ENCODE measurements at regions not wholly inside any gene's neighbourhood (a gene's known extent, or its start where the extent isn't known, plus 50 kb on each side); places are given as distances from the start of the nearest gene placed in this dataset.
A peak's percentile ranks its signal among the peaks of the same experiment; 100 is the strongest.
"Not testable (repeated sequence)": the region's sequence is repeated elsewhere in the genome, so short reads cannot be mapped to it uniquely, and the experiment has no call there.

DNA sequence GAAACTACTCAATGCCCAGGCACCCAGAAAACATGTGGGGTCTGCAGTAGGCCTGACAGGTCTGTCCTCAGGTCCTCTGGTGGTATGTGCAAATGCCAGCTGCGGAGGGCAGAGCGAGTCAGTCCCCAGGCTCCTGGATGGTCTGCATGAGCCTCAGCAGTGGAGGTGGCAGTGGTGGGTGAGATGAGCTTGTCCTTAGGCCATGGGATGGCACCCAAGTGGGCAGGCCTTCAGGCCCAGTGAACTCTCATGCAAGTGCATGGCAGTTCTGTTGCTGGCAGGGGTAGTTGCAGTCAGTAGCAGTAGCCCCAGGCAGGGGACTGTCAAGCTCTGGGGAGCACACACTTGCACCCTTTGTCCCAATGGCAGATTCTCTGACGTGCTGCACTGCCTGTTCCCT, 106.3 kb upstream of the ANXA10 start:
- DNase-seq (ENCODE audit: low read depth, low spot score), result no peak
- no peak overlapping the region for H3K27ac ChIP-seq (ENCODE audit: low read depth, low read length)
- ChIA-PET POLR2A (no interaction called here), CTCF (no interaction called here)
- no peaks in the 10 kb centered on the region for H3K9me3 ChIP-seq (ENCODE audit: control insufficient read depth, insufficient read depth, low read length)
- H3K27me3 ChIP-seq (ENCODE audit: control insufficient read depth, insufficient read depth, low read length), result no peaks in the 10 kb centered on the region
- no peak overlapping the region for H3K4me3 ChIP-seq (ENCODE audit: low read depth, low read length)
- TF ChIP-seq, protein P1, sequence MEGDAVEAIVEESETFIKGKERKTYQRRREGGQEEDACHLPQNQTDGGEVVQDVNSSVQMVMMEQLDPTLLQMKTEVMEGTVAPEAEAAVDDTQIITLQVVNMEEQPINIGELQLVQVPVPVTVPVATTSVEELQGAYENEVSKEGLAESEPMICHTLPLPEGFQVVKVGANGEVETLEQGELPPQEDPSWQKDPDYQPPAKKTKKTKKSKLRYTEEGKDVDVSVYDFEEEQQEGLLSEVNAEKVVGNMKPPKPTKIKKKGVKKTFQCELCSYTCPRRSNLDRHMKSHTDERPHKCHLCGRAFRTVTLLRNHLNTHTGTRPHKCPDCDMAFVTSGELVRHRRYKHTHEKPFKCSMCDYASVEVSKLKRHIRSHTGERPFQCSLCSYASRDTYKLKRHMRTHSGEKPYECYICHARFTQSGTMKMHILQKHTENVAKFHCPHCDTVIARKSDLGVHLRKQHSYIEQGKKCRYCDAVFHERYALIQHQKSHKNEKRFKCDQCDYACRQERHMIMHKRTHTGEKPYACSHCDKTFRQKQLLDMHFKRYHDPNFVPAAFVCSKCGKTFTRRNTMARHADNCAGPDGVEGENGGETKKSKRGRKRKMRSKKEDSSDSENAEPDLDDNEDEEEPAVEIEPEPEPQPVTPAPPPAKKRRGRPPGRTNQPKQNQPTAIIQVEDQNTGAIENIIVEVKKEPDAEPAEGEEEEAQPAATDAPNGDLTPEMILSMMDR (IDR thresholded peaks at IDR 0.05; ENCODE audit: low read depth, low read length), result no peak

DNA sequence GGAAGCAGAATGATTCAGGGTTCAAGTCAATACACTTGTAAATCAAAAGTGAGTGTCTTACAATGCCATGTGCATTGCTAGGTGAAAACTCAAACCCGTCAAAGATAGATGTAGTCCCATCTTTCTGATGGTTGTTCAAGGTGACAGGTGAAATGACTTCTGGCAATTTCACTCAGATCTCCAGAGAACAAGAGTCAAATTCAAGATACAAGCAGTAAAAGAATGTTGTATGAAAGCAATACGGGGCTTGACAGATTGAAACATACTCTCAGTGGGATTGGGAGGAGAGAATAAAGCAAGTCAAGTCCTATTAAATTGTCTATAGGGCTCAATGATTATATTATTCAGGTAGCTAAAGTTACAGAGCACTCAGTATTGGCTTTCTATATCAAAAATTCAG, 105.1 kb upstream of the ANXA10 start:
- CTCF ChIA-PET, result interaction anchor here (0.8 kb wide), 1 partner anchor 167 kb away, joined by 3 read pairs; no protein-coding TSS in a partner anchor
- TF ChIP-seq, protein P1 (IDR thresholded peaks at IDR 0.05; ENCODE audit: low read depth, low read length), result no peak
- POLR2A ChIA-PET, result no interaction called here
- H3K27me3 ChIP-seq (ENCODE audit: control insufficient read depth, insufficient read depth, low read length), result no peaks in the 10 kb centered on the region
- no peak overlapping the region for H3K4me3 ChIP-seq (ENCODE audit: low read depth, low read length)
- H3K9me3 ChIP-seq (ENCODE audit: control insufficient read depth, insufficient read depth, low read length), result no peaks in the 10 kb centered on the region
- H3K27ac ChIP-seq (ENCODE audit: low read depth, low read length), result no peak overlapping the region
- DNase-seq (ENCODE audit: low read depth, low spot score), result no peak

DNA sequence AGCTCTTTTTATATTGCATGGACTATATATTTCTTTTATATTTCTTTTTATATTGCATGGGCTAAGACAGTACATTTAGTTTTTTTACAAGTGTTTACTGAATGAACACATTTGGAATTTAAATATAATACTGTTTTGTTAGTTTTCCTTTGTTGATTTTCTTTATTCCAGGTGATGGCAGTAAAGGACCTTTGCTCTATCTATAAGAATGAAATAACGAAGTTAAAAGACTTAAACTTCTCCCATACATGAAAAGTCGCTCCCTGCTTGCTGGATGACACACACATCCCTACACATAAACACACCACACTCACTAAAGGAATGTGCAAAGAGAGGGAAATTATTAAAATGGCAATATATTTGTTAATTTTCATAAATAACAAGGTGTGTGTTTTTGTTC, 102.5 kb upstream of the ANXA10 start:
- TF ChIP-seq, protein P1 (IDR thresholded peaks at IDR 0.05; ENCODE audit: low read depth, low read length), result no peak
- no peak for DNase-seq (ENCODE audit: low read depth, low spot score)
- CTCF ChIA-PET, result no interaction called here
- Histone ChIP-seq H3K9me3 (ENCODE audit: control insufficient read depth, insufficient read depth, low read length) (no peaks in the 10 kb centered on the region), H3K27ac (ENCODE audit: low read depth, low read length) (no peak overlapping the region), H3K4me3 (ENCODE audit: low read depth, low read length) (no peak overlapping the region), H3K27me3 (ENCODE audit: control insufficient read depth, insufficient read depth, low read length) (no peaks in the 10 kb centered on the region)
- POLR2A ChIA-PET, result no interaction called here

DNA sequence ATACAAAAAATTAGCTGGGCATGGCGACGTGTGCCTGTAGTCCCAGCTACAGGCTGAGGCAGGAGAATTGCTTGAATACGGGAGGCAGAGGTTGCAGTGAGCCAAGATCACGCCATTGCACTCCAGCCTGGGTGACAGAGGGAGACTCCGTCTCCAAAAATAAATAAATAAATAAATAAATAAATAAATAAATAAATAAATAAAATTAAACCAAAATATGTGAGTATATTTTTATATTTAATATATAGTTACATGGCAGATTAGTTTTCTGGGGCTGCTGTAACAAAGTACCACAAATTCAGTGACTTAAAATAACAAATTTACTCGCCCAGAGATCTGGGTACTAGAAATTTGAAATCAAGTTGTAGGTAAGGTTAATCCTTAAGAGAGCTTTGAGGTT, 84.2 kb upstream of the ANXA10 start:
- CTCF ChIA-PET; POLR2A ChIA-PET; H3K4me3 ChIP-seq (ENCODE audit: low read depth, low read length); H3K27me3 ChIP-seq (ENCODE audit: control insufficient read depth, insufficient read depth, low read length); H3K9me3 ChIP-seq (ENCODE audit: control insufficient read depth, insufficient read depth, low read length); DNase-seq (ENCODE audit: low read depth, low spot score); H3K27ac ChIP-seq (ENCODE audit: low read depth, low read length): not testable (repeated sequence)

DNA sequence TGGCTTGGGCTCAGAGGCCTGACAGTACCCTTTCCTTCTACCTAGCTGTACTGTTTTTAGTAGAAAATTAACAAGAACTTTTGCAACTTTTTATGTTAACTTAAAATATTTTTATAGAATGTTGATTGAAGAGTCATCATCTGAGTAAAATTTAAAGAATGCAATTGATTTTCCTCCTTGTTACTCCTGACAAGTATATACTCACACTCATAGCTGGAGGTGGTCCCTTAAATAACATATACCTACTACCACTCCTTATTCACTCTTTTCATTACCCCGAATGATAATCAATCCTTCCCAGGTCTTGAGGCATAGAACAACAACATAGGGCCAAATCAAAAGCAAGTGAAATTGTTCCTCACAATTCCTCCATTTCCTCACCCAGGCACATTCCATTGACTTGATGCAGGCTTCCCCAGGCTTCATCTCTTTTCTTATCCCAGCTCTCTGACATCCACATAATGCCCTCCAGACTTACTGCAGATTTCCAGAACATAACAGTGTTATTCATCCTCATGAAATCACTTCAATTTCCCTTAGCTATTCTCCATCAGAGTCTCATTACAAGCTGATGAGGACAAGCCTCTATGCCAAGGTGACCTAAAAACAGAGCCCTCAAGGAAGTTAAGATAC, 73.2 kb upstream of the ANXA10 start:
- peak; percentile 7 for DNase-seq (ENCODE audit: low read depth, low spot score)

More for the DNA sequence above, 73.2 kb upstream of the ANXA10 start:
- Histone ChIP-seq H3K27me3 (ENCODE audit: control insufficient read depth, insufficient read depth, low read length) (no peaks in the 10 kb centered on the region), H3K27ac (ENCODE audit: low read depth, low read length) (no peak overlapping the region), H3K9me3 (ENCODE audit: control insufficient read depth, insufficient read depth, low read length) (peaks cover 7% of the 10 kb centered on the region; the same call in 1 of the 2 replicates), H3K4me3 (ENCODE audit: low read depth, low read length) (no peak overlapping the region)
- TF ChIP-seq, protein P1 (IDR thresholded peaks at IDR 0.05; ENCODE audit: low read depth, low read length), result no peak
- ChIA-PET POLR2A (no interaction called here), CTCF (no interaction called here)

All from AG04450 (cell line).